GM18868 (cell line): ENCODE measurements at regions not wholly inside any gene's neighbourhood (a gene's known extent, or its start where the extent isn't known, plus 50 kb on each side); places are given as distances from the start of the nearest gene placed in this dataset.
"Not testable (repeated sequence)": the region's sequence is repeated elsewhere in the genome, so short reads cannot be mapped to it uniquely, and the experiment has no call there.

Source experiments
- ATAC-seq: cut with Tn5 transposase; IDR thresholded peaks from one replicate; pipeline ENCODE4 v1.9.1; 2021; ENCODE audit warnings: mild to moderate bottlenecking, moderate library complexity; ENCODE audit not compliant: unreplicated experiment

DNA sequence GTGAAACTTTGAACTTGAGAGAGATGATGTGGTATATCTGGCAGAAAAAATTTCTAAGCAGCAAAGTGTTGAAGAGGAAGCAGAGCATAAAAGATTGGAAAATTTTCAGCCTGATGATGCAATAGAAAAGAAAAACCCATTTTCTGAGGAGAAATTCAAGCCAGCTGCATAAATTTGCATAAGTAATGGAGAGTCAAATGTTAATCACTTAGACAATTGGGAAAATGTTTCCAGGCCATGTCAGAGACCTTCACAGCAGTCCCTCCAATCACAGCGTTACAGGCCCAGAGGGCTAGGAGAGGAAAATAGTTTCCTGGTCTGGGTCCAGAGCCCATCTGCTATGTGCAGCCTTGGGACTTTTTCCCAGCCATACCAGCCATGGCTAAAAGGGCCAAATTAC is 469.0 kb upstream of the FOXG1 start:
- no peak for ATAC-seq

DNA sequence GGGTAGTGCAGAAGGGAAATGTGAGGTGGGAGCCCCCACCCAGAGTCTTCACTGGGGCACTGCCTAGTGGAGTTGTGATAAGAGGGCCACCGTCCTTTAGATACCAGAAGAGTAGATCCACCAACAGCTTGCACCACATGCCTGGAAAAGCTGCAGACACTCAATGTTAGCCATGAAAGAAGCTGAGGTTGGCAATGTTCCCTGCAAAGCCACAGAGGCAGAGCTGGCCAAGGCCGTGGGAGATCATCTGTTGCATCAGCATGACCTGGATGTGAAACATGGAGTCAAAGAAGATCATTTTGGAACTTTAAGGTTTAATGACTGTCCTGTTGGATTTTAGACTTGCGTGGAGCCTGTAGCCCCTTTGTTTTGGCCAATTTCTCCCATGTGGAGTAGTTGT is 468.4 kb upstream of the FOXG1 start:
- ATAC-seq: no peak

DNA sequence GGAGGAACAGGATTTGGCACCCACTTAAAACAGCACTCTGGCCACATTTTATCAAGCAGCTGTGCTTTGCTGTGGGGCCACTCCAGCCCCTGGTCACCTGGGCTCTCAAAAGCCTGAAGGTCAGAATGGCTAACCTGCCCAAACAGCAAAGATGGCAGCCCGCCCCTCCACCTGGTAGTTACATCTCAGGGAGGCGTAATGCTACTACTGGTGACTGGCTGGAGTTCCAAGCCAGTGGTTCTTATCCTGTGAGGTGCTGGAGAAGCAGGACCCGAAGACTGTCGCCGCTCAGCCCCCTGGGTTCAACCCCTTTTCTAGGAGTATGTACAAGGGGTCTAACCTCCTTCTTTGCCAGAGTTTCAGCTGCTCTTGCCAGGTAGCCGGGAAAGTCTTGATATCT is 467.4 kb upstream of the FOXG1 start:
- no peak for ATAC-seq

DNA sequence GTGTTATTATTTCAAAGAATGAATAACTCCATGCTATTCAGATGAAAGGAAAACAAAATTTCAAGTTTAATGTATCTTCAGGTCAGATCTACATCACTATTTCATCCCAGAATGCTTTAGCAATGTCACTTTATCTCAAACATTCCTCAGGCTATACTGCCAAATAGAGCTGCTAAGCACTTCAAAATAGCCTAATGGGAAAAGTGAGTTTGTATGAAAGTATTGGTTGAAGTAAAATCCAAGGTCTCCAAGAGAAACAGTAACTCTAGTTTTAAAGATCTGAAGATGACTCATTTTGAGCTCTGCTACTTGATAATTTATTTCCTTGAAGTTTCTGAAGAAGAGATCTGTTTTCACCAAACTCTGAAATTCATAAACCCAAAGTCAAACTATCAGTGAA is 466.2 kb upstream of the FOXG1 start:
- no peak for ATAC-seq

DNA sequence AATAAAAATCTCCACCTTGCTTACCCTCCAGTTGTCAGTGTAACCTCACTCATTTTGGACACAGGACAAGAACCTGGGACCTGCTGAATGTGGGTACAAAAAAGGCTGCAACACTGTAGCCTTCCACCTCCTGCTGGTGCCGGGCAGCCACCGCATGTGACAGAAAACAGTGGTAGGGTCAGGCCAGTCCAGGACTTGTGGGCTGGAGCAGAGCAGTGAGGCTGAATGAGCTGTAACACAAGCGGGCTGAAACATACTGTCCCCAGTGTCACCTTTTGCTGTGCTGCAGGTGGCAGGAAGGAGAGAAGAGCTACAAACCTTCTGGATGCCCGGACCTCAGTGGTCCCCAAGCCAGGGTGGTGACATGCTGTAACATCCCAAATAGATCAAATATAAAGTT is 465.4 kb upstream of the FOXG1 start:
- ATAC-seq: no peak

DNA sequence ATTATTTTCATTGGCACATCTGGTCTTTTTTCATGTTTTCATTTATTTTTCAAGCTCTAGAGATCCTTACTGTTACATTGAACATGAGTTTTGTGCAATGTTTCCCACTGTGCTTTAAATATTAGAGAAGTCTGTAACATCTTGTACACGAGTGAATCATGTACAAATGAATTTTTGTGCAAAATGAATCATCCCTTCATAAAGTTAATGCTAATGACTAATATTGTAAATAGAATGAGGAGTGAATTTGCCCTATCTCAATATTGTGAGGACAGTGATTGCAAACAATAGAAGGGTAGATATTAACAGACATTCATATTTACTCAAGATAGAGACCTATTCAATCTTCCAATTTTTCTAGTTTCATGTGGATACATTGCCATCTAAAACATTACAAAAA is 463.3 kb upstream of the FOXG1 start:
- no peak for ATAC-seq

DNA sequence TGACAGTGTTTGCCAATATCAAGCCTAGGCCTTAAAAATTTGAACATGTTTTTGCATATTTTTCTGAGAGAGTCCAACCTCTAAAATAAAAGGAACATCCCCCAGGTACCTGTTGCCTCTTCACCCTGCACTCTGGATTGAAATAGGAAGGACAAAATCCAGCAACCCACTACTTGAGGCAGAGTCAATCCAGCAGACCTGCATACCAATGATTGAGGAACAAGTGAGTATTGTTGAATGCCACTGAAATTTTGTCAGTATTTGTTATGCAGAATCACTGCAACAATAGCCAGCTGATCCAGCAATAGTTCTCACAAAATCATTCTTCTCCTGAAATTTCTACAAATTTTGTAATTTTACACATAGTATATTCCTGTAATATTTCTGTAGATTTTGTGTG is 460.6 kb upstream of the FOXG1 start:
- no peak for ATAC-seq

DNA sequence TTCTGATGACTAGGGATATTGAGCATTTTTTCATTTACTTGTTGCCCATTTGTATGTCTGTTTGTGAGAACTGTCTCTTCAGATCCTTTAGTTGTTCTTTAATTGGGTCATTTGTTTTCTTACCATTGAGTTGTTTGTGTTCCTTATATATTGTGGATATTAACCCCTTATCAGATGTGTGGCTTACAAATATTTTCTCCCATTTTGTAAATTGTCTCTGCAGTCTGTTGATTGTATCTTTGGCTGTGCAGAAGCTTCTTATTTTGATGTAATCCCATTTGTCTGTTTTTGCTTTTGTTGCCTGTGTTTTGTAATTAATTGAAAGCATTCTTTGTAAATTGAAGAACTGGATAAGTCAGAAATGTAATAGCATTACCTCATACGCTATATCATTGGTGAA is 459.1 kb upstream of the FOXG1 start:
- ATAC-seq: no peak

DNA sequence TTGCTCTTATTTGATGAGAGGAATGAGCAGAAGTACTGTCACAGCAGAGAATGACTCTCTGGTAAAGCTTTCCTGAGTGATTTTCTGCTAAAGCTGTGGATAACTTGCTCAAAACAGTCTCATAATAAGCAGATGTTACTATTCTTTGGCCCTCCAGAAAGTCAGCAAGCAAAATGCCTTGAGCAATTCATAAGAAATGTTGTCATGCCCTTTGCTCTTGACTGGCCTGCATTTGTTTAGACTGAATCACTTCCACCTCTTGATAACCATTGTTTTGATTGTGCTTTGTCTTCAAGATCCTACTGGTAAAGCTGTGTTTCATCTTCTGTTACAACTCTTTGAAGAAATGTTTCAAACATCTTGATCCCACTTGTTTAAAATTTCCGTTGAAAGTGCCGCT is 457.9 kb upstream of the FOXG1 start:
- no peak for ATAC-seq

DNA sequence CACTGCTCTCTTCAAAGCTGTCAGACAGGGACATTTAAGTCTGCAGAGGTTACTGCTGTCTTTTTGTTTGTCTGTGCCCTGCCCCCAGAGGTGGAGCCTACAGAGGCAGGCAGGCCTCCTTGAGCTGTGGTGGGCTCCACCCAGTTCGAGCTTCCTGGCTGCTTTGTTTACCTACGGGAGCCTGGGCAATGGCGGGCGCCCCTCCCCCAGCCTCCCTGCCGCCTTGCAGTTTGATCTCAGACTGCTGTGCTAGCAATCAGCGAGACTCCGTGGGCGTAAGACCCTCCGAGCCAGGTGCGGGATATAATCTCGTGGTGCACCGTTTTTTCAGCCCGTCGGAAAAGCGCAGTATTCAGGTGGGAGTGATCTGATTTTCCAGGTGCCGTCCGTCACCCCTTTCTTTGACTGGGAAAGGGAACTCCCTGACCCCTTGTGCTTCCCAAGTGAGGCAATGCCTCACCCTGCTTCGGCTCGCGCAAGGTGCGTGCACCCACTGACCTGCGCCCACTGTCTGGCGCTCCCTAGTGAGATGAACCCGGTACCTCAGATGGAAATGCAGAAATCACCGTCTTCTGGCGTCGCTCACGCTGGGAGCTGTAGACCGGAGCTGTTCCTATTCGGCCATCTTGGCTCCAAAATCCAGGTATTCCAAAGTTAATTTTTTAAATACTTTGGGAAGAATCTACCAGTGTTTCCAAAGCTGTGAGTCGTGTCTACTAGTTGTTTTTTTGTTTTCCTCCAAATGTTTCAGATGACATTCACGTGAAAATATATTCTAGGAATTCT is 448.5 kb upstream of the FOXG1 start:
- ATAC-seq: not testable (repeated sequence)

DNA sequence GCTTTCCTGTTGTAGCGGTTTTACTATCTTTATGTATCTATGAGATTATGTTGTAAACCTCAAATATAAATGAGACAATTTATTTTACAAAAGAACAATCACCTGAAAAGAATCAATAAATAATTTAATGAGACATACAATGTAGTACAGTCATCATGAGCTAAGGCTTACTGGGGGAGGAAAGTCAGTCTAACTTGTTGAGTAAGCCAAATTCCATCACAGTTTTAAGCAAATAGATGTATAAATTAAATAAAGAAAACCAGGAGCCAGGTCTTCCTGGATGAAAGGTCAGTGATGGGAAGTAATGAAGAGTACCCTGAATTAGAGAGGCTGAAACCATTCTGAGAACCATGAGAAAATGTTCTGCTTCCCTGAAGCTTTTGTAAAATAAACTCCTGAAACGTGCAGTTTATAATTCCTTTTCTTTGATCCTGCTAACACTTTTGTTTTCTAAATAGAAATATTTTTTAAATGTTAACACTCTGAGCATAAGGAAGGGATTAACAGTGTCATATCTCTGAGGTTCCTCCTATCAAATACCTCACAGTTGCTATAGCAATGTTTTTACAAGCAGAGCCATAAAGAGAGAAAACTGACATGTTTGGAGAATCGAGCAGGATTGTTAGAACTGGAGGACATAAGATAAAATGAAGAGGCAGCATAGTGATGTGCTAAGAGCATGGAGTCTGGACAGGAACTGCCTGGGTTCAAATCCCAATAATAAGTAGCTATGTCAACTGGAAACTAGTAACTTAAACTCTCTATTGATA is 444.9 kb upstream of the FOXG1 start:
- no peak for ATAC-seq

DNA sequence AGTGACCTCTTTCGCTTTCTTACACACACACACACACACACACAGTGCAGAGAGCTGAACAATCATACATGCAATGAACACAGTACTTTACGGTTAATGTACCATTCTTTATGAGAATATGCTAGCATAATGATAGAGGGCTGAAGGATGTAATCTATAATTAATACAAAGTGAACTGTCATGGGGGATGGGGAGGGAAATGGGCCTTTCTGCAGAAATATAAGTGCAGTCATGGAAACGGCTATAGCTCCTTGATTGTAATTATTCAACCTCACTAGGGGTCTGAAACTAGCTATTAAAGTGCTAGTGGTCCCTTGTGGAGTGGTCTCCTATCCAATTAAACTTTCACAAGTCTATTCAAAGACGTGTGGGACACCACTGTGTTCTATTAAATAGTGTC is 443.2 kb upstream of the FOXG1 start:
- ATAC-seq: no peak

DNA sequence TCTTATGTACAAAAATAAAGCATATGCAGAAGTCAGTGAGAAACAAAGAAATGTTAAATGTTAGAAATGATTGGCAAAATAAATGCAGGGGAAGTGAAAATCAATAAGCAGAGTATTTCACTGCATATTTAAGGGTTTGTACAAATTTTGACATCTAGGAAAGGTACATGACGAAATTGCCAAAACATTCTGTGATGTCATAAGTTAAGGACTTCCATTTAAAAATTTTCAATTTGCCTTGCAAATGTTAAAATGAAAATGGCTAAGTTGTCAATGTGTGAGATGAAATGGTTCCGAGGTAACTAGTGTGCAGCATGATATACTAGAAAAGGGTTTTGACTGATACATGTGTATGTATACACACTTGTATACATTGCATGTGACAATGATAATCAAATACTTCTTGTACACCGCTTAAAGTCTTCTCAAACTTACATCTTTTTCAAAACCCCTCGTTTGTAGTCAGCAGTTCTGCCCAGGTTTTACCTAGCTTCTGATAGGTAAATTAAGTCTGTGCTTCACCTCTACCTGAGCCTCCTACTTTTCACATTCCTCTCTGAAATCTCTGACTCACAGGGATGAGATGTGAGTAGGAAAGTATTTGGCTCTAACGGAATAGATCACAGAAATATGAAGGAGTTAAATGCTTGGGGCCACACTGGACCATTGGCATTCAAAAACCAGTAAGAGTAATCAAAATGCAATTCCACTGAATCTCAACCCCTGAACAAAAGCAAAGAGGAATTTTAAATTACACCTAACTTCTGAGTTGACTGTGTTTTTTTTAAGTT is 442.4 kb upstream of the FOXG1 start:
- ATAC-seq: no peak

DNA sequence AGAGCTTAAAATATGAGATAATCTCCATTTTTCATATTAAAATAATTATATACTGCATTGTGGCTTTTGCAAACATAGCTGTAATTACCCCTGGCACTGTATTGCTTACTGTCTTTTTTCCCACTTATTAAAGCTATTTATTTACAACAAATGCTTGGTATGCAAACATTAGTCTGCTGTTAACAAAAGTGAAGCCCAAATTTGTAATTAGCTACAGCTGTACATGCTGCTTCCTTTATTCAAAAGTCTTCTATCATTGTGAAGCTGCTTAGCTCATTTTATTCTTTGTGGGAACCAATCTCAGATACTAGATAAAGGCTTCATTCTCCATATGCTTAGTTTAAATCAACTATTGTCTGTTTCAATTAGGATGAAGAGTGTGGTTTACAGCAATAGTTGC is 425.8 kb upstream of the FOXG1 start:
- ATAC-seq: no peak

DNA sequence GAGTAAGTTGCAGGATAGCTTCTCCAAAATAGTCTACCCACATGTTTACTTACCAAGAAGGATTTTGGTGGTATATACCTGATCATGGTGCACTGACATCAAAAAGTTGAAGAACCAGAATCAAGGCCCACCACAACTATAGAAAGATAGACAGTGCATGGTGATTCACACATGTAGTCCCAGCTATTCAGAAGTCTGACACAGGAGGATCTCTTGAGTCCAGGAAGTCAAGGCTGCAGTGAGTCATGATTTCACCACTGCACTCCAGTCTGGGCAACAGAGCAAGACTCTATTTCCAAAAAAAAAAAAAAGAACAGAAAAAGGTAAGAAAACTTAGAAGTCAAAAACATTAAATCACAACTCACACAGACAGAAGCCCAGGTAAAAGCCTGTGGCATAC is 422.2 kb upstream of the FOXG1 start:
- no peak for ATAC-seq

DNA sequence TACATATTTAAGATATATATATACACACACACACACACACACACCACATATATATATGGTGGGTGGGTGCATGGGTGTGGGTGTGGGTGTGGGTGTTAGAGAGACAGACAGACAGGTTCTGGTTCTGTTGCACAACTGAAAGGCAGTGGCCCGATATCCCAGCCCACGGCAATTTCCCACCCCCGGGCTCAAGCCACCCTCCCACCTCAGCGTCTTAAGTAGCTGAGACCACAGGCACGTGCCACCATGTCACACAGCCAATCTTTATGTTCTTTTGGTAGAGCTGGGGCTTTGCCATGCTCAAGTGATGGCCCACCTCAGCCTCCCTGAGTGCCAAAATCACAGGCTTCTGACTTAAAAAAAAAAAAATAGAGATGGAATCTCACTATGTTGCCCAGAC is 417.8 kb upstream of the FOXG1 start:
- ATAC-seq: no peak

DNA sequence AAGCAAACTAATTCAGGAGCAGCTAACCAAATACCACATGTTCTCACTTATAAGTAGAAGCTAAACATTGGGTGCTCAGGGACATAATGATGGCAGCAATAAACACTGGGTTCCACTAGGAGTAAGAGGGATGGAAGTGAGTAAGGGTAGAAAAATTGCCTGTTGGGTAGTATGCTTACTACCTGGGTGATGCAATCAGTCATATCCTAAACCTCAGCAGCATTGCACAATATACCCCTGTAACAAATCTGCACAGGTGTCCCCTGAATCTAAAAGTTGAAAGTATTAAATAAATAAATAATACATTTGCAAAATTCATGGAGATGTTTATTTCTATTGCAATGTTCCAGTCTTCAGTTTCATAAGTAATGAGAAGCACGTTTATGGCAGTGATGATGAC is 409.8 kb upstream of the FOXG1 start:
- no peak for ATAC-seq

DNA sequence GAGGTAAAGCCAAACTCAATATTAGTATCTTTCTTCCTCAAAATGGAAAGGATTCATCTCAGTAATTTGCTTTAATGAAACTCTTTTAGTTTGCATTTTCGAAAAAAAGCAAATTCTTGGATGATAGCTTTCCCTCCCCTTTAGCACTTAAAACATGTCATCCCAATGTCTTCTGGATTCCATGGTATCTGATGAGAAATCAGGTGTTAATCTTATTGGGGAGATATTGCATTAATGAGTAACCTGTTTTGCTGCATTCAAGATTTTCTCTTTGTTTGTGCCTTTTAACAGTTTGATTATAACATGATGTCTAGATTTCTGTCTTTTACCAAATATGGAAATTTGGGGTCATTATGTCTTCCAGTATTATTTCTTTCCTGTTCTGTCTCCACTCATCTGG is 405.1 kb upstream of the FOXG1 start:
- ATAC-seq: no peak

DNA sequence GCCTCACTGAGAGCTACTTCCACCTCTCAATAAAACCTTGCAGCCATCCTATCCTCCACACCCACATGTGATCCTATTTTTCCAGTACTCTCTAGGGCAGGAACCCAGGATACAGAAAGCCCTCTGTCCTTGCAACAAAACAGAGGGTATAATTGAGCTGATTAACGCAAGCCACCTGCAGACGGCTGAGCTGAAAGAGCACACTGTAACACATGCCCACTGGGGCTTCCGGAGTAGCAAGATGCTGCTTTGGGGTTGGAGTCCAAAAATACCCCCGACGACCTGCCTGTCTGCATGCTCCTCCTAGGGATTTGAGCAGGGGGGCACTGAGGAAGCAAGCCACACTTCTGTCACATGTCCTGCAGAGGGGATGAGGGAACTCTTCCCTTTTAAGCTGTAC is 401.1 kb upstream of the FOXG1 start:
- no peak for ATAC-seq

DNA sequence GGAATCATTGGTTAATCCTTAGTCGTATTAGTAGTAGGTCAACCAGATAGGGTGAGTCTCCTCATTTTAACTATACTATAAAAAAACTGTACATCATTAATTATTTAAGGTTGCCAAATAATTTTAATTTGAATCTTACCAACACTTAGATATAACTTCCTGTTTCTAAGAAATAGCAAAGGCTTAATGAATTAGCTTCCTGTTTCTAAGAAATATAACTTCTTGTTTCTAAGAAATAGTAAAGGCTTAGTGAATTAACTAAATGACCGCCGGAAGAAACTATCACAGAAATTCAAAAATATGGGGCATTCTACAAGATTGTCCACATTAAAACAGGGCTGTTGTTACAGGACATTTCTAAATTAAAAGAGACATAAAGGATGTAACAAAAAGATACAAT is 392.9 kb upstream of the FOXG1 start:
- no peak for ATAC-seq

DNA sequence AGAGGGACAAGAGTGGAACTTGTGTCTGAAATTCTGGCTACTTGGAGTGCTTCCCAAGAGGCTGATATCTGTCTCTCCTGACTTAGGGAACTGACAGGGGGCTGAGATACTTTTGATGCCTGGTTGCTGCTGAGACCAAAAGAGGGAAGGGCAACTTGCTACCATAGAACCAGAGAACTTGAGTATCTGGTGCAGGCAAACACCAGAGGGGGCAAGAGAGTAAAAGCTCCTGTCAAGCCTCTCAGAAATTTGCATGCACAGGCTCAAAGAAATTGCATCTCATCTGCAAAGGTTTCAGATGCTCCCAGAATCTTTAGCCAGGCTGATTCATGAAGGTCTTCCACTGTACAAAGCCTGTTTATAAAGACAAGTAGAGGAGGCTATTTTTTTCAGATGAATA is 391.3 kb upstream of the FOXG1 start:
- no peak for ATAC-seq

DNA sequence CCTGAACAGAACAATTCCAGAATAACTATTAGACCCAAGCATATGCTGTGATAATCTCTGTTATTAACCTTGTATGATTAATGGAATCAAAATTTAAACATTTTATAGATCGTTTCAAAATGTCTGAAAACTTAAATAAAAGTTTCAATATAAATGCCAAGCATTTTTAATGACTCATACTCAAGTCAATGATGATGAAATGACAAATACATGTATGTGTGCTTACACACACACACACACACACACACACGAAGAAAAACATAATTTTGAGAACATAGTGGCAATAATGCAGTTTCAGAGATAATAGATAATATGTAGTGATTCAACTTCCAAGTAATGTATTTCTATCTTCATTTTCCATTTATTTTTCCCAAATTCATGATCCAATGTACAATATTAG is 384.9 kb upstream of the FOXG1 start:
- ATAC-seq: no peak
